GM19324 (cell line): ENCODE measurements at regions not wholly inside any gene's neighbourhood (a gene's known extent, or its start where the extent isn't known, plus 50 kb on each side); places are given as distances from the start of the nearest gene placed in this dataset.
A peak's percentile ranks its signal among the peaks of the same experiment; 100 is the strongest.
"Not testable (repeated sequence)": the region's sequence is repeated elsewhere in the genome, so short reads cannot be mapped to it uniquely, and the experiment has no call there.

Experiments
- ATAC-seq: cut with Tn5 transposase; IDR thresholded peaks from one replicate; pipeline ENCODE4 v1.9.1; 2021; ENCODE audit warnings: mild to moderate bottlenecking, moderate library complexity; ENCODE audit not compliant: unreplicated experiment, low FRiP score

- ATAC-seq = no peak
Measured at GRCh38 chr10:84004221-84004620, 135.1 kb upstream of the GHITM start.

GRCh38 chr10:84005403-84005802, 133.9 kb upstream of the GHITM start:
- no peak for ATAC-seq

- ATAC-seq = no peak
Measured at GRCh38 chr10:84007482-84007881, 131.8 kb upstream of the GHITM start.

GRCh38 chr10:84008878-84009277, 130.4 kb upstream of the GHITM start:
- ATAC-seq = no peak

- ATAC-seq = no peak
Measured at GRCh38 chr10:84012431-84012830, 126.9 kb upstream of the GHITM start.

GRCh38 chr10:84012831-84013458, 126.4 kb upstream of the GHITM start:
- peak; percentile 90 for ATAC-seq

GRCh38 chr10:84015877-84016595, 123.3 kb upstream of the GHITM start:
- ATAC-seq = no peak

- no peak for ATAC-seq
Measured at GRCh38 chr10:84018826-84019225, 120.5 kb upstream of the GHITM start.

- not testable (repeated sequence) for ATAC-seq
Measured at GRCh38 chr10:84019854-84020458, 119.4 kb upstream of the GHITM start.

- no peak for ATAC-seq
Measured at GRCh38 chr10:84026821-84027257, 112.5 kb upstream of the GHITM start.

GRCh38 chr10:84029840-84030239, 109.5 kb upstream of the GHITM start:
- no peak for ATAC-seq

GRCh38 chr10:84038035-84038434, 101.3 kb upstream of the GHITM start:
- no peak for ATAC-seq

GRCh38 chr10:84039957-84040356, 99.4 kb upstream of the GHITM start:
- ATAC-seq = no peak

- no peak for ATAC-seq
Measured at GRCh38 chr10:84047258-84048010, 91.9 kb upstream of the GHITM start.

- no peak for ATAC-seq
Measured at GRCh38 chr10:84049645-84050011, 89.7 kb upstream of the GHITM start.

GRCh38 chr10:84053626-84054025, 85.7 kb upstream of the GHITM start:
- no peak for ATAC-seq

- no peak for ATAC-seq
Measured at GRCh38 chr10:84054743-84055142, 84.6 kb upstream of the GHITM start.

- ATAC-seq = no peak
Measured at GRCh38 chr10:84059526-84059925, 79.8 kb upstream of the GHITM start.

GRCh38 chr10:84063440-84063839, 75.9 kb upstream of the GHITM start:
- no peak for ATAC-seq

- no peak for ATAC-seq
Measured at GRCh38 chr10:84065804-84066601, 73.3 kb upstream of the GHITM start.
